Suppressor macrophage treated with lipopolysaccharide for 1 hour (primary cell): ENCODE measurements at regions not wholly inside any gene's neighbourhood (a gene's known extent, or its start where the extent isn't known, plus 50 kb on each side); places are given as distances from the start of the nearest gene placed in this dataset.
"Not testable (repeated sequence)": the region's sequence is repeated elsewhere in the genome, so short reads cannot be mapped to it uniquely, and the experiment has no call there.

Source experiments
- DNase-seq, 3 donors: peaks; one replicate each; pipeline ENCODE4 v3.0.0-alpha.2; 2020 to 2022

DNA sequence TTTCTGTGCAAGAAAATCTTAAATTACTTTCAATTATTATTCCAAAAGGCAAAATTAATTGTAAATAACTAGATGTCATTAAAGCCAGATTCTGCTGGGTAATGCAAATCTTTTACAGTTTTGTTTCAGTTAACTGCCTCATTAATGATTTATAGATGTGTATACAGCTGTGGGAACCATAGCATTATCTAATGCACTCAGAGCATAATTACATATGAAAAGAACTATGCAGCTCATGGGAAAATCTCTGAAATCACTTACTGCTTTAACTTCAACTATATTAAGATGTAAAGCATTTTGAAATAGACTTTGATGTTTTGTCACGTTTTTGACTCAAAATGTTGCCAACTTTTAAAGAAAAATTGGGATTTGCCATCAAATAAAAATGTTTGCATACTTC is 630.3 kb upstream of the KLHL4 start:
- no peak for DNase-seq

- no peak for DNase-seq
Measured at GRCh38 chrX:86910027-86910426, 607.6 kb upstream of the KLHL4 start.

DNA sequence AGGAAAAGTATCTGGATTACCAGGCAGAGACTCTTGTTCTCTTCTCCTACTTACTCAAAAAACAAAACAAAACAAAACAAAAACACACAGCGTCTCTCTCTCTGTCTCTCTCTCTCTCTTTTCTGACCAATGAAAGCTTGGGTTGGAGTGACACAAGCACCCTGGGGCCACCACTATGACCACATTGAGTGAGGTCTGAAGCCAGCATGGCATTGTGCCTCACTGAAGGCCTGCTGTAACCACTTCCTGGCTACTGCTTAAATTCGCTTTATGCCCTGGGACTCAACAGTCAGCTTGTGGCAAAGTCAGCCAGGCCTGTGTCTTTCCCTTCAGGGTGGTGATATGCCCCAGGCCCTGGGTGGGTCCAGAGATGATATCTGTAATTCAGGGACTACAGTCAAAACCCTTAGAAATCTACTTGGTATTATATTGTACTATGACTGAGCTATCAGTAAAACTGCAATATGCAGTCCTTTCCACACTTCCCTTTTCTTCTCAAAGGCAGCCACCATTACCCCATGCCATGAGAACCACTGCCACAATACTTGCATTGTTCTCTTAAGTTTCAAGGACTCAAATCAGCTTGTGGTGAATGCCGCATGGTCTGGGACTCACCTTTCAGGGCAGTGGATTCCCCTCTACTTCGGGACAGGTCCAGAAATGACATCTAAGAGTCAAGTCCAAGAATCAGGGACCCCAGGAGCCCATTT is 606.8 kb upstream of the KLHL4 start:
- no peak for DNase-seq

DNA sequence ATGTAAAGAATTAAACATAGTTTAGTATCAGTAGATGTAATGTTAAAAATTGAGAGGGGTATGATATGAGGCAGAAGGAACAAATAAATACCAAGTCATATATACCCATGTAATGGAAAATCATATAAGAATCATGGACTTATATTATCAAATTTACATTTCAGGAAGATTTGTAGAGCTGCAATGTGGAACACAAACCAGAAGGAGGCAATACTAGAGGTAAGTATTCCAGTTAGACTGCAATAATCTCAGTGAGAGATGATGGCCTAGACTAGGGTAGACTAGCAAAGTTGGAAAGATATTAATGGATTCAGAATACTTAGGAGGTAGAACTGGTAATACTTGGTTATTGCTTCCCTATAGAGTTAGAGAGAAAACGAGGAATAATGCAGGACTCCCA is 603.0 kb upstream of the KLHL4 start:
- DNase-seq = no peak

- no peak for DNase-seq
Measured at GRCh38 chrX:86917959-86918358, 599.6 kb upstream of the KLHL4 start.

DNA sequence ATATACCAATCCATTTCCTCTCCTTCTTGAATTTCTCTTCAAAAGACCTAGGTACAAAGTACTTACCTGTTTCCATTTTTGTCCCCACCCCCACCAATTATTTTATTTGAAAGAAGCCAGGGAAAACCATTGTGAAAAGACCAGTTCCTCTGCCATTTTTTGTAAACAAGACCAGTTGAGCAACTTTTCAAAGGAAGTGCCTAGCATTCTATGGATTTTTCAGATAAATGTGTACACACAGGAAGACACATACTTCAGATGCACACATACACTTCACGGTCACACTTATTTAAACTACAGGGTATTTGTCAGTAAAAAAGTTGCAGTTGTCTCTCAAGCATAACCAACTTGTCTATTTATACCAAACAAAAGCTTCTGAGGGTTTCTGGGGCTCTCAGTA is 587.2 kb upstream of the KLHL4 start:
- DNase-seq = no peak

GRCh38 chrX:86935988-86936387 is 581.6 kb upstream of the KLHL4 start:
- no peak for DNase-seq

DNA sequence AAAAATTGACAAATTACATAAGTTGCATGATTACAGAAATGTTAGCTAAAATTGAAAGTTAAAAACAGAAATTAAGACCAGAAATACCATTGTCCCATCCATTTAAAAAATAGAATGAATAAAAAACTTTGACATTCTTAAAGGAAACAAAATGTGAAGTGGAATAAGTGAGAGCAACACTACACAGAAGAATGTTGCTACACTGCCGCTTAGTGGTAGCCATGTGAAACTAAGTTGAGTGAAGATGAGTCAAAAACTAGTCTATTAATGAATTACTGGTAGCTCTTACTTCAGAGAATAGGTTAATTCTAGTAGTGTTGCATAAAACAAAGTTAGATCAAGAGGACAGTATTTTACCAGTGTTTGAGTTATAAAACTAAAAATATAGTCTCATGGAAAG is 571.0 kb upstream of the KLHL4 start:
- DNase-seq = peak in 2 of 3 donors; percentile 5 to 14

DNA sequence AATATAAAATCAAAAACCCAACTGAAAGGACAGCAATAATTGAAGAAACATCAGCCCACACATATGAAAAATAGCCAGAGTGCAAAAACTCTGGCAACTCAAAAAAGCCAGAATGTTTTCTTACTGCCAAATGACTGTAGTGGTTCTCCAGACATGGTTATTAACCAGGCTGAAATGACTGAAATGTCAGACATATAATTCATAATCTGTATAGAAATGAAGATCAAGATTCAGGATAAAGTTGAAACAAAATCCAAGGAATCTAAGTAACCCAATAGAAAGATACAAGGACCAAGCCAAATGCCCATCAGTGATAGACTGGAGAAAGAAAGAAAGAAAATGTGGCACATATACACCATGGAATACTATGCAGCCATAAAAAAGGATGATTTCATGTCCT is 553.3 kb upstream of the KLHL4 start:
- DNase-seq = no peak

GRCh38 chrX:86981326-86981879 is 536.2 kb upstream of the KLHL4 start:
- DNase-seq = no peak

DNA sequence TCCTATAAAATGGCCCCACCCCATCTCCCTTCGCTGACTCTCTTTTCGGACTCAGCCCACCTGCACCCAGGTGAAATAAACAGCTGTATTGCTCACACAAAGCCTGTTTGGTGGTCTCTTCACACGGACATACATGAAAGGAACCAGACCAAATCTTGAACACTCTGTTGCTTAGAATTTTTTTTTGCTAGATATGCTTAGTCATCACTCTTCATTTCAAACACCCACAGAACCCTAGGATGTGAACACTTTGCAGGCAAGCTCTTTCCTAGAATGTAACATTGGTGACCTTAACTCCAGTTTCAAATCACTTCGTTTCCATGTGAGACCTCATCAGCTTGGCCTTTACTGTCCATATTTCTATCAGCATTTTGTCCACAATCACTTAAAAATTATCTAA is 530.3 kb upstream of the KLHL4 start:
- DNase-seq = not testable (repeated sequence)

GRCh38 chrX:87003031-87003430 is 514.6 kb upstream of the KLHL4 start:
- no peak for DNase-seq

DNA sequence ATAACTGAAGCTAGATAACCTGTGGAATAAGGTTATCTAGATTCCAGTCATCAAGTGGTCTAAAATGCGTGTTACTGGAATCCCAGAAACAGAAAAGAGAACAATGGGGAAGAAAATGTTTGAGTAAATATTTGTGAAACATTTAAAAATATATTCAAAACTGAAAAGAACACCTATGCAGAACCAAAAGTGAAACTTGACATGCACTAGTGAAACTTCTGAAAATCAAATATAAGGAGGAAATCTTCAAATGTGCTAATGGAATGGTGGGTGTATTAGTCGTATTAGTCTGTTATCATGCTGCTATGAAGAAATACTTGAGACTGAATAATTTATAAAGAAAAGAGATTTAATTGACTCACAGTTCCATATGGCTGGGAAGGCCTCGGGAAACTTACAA is 512.4 kb upstream of the KLHL4 start:
- DNase-seq = no peak

DNA sequence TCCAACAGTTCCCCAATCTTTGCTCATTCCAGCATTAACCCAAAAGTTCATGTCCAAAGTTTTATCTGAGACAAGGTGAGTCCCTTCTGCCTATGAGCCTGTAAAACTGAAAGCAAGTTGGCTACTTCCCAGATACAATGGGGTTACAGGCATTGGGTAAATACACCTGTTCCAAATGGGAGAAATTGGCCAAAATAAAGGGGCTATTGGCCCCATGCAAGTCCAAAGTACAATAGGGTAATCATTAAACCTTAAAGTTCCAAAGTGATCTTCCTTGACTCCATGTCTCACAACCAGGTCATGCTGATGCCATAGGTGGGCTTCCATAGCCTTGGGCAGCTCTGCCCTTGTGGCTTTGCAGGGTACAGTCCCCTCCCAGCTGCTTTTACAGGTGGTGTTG is 511.7 kb upstream of the KLHL4 start:
- no peak for DNase-seq

GRCh38 chrX:87006561-87006960 is 511.0 kb upstream of the KLHL4 start:
- no peak for DNase-seq

DNA sequence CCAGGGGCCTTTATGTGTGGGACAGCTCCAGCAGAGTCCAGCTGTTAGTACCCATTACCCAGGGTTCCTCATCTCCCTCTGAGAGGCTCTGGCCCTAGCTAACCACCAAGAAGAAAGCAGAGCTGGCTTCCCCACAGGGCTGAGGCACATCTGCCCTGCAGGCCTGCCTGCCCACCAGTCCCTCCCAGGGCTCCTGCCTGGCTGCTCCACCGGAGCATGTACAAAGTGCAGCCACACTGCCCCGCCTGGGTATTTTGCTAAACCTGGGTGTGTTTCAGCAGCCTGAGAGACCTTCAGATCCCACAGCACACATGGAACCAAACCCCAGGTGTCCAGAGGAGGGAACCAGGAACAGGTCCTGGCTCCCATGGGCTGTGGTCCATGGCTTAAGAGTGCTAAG is 500.4 kb upstream of the KLHL4 start:
- no peak for DNase-seq

GRCh38 chrX:87033115-87033514 is 484.5 kb upstream of the KLHL4 start:
- not testable (repeated sequence) for DNase-seq

DNA sequence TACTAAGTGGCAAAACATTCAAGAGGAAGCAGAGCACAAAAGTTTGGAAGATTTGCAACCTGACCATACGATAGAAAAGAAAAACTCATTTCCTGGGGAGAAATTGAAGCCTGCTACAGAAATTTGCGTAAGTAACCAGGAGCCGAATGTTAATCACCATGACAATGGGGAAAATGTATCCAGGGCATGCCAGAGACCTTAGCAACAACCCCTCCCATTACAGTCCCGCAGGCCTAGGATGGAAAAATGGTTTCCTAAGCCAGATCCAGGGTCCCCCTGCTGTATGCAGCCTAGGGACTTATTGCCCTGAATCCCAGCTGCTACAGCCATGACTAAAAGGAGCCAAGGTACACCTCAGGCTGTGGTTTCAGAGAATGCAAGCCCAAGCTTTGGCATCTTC is 472.2 kb upstream of the KLHL4 start:
- DNase-seq = no peak

GRCh38 chrX:87049567-87049966 is 468.0 kb upstream of the KLHL4 start:
- no peak for DNase-seq

- DNase-seq = no peak
Measured at GRCh38 chrX:87063642-87064041, 454.0 kb upstream of the KLHL4 start.

GRCh38 chrX:87064502-87064901 is 453.1 kb upstream of the KLHL4 start:
- DNase-seq = no peak

DNA sequence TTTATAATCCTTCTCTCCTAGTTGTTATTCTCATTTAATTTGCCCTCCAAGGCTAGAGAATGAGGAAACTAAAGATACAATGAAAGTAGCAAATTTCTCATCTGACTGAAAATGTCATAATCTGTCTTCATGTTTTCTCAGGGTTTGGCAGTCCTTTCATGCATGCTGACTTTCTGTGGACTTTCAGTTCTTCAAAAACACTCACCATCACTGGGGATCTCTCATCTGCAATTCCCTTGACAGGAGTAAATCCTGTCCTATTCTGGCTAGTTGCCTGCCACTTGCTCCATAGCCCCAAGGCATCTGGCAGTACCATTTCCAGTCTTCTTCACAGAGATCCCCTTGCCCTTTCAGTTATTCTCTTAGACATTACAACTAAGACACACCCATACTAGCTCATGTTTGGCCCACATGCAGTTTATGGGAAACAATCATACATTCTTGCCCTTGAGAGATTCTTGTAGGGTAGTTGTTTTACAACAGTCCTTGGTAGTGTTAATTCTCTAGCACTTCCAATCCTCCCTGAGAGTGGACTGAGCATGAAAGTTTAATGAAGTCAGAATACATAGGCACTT is 449.7 kb upstream of the KLHL4 start:
- no peak for DNase-seq

DNA sequence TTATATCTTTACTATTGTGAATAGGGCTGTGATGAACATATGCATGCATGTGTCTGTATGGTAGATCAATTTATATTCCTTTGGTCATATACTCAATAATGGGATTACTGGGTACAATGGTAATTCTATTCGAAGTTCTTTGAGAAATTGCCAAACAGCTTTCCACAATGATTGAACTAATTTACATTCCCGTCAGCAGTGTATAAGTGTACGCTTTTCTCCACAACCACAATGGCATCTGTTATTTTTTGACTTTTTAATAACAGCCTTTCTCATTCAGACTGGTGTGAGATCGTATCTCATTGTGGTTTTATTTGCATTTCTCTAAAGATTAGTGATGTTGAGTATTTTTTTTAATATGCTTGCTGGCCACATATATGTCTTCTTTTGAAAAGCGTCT is 439.4 kb upstream of the KLHL4 start:
- no peak for DNase-seq

DNA sequence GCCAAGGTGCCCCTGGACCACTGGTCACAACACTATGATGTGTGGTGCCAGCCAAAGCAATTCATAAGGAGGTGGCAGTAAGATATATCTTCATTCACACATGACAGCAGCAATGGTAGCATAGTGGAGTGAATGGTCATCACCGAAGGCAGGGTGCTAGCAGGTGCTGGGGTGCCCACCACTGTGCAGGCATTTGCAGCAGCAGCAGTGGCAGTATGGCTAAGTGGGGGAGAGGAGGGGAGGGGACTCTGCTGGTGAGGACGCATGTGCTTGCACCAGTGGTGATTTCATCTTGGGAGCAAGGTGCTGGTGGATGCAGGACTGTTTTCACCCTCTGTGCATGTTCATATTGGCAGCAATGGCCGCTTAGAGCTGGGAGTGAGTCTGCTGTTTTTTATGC is 419.1 kb upstream of the KLHL4 start:
- no peak for DNase-seq

GRCh38 chrX:87105131-87105530 is 412.5 kb upstream of the KLHL4 start:
- DNase-seq = no peak
